ENCODE measurements at regions not wholly inside any gene's neighbourhood (a gene's known extent, or its start where the extent isn't known, plus 50 kb on each side); places are given as distances from the start of the nearest gene placed in this dataset.

DNA sequence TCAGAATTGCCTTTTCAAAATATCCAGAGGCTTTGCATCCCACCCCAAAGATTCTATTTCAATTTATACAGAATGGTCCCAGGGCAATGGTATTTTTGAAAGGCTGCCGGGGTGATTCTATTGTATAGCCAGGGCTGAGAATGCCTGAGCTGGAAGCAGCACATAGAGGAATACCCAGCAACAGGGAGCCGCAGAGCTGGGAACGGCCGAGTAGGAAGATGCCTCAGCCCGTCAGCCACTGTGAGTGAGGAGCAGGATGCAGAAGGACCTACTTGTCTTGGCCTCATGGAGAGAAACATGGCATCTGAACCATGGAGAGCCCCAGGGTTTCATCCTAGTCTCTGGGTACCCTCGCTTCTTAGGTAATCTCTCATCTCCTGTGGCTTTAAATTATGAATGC, 170.8 kb upstream of the FHL2 start:
- Histone ChIP-seq H3K27ac (ENCODE audit: low read depth, low read length) (no peak overlapping the region), H3K27me3 (ENCODE audit: control insufficient read depth, insufficient read depth, low read length) (no peaks in the 10 kb centered on the region), H3K4me3 (ENCODE audit: low read depth, low read length) (no peak overlapping the region), H3K9me3 (ENCODE audit: control insufficient read depth, insufficient read depth, low read length) (no peaks in the 10 kb centered on the region), H3K36me3 (ENCODE audit: control insufficient read depth, insufficient read depth, low read length) (no peaks in the 10 kb centered on the region), H3K4me1 (ENCODE audit: control insufficient read depth, insufficient read depth, low read length) (peaks cover 3% of the 10 kb centered on the region)
- DNase-seq (ENCODE audit: low read depth in 4 of 6, low spot score in 6 of 6) = no peak
- WGBS (ENCODE audit: insufficient coverage) = 59% methylated on average over 6 of the region's 6 CpGs

DNA sequence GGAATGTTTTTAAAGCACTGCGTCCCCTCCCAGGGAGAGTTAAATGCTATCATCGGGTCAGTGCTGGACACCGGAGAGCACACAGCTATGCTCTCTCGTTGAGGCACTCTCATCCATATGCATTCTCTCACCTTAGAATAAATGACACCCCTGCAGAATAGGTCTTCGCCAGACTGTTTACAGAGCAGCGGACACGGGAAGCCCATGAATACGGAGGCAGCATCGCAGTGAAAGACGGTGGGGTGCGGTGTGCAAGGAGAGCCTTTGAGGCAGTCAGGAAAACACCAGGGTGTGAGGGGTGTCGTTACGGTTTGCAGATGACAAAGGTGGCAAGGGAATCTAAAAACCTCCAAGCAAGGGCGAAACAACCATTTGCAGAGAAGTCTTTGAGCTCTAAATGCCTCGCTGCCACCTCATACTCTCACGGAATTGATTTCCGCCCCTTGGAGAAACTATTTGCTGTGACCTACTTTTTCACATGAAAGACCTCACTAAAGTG, 169.2 kb upstream of the FHL2 start:
- 16% methylated on average over 15 of the region's 17 CpGs for WGBS (ENCODE audit: insufficient coverage)

DNA sequence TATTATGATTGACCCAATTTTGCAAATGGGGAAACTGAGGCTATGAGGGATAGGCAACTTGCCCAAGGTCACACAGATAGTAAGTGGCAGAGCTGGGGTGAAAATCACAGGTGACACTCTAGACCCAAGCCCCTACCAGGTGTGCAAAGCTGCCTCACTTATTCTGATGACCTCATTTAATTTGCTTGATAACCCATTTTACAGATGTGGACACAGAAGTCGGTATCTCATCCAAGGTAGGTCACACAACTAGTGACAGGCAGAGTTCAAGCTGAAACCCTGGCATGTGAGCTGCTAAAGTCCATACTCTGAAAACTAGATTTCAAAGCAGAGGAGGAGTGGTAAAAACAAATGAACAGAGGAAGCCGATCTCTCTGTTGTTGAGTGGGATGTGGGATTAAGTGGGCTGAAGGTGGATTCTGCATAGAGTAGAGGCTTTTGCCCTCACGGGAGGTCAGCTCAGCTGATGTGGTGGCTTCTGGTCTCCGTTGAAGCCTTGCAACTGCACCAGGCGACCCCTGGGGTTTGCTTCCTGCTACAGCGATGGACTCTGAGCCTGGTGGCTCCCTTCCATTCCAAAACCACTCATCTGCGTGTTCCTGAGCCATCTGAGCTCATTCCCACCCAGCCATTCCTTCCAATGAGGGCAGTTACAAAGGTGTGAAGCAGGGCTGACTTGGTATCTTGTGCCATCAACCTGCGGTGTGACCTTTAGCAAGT, 164.3 kb upstream of the FHL2 start:
- Histone ChIP-seq H3K36me3 (ENCODE audit: control insufficient read depth, insufficient read depth, low read length) (no peaks in the 10 kb centered on the region), H3K9me3 (ENCODE audit: control insufficient read depth, insufficient read depth, low read length) (no peaks in the 10 kb centered on the region), H3K4me3 (ENCODE audit: low read depth, low read length) (no peak overlapping the region), H3K27me3 (ENCODE audit: control insufficient read depth, insufficient read depth, low read length) (no peaks in the 10 kb centered on the region), H3K27ac (ENCODE audit: low read depth, low read length) (no peak overlapping the region), H3K4me1 (ENCODE audit: control insufficient read depth, insufficient read depth, low read length) (peaks cover 3% of the 10 kb centered on the region)
- 86% methylated on average over 3 of the region's 8 CpGs for WGBS (ENCODE audit: insufficient coverage)
- no peak for DNase-seq (ENCODE audit: low read depth in 4 of 6, low spot score in 6 of 6)

More for the DNA sequence above, 169.2 kb upstream of the FHL2 start:
- Histone ChIP-seq H3K4me3 (ENCODE audit: low read depth, low read length) (no peak overlapping the region), H3K36me3 (ENCODE audit: control insufficient read depth, insufficient read depth, low read length) (no peaks in the 10 kb centered on the region), H3K27ac (ENCODE audit: low read depth, low read length) (no peak overlapping the region), H3K9me3 (ENCODE audit: control insufficient read depth, insufficient read depth, low read length) (no peaks in the 10 kb centered on the region), H3K27me3 (ENCODE audit: control insufficient read depth, insufficient read depth, low read length) (no peaks in the 10 kb centered on the region), H3K4me1 (ENCODE audit: control insufficient read depth, insufficient read depth, low read length) (peaks cover 3% of the 10 kb centered on the region)
- peak in 1 of 6 donors; percentile 64 for DNase-seq (ENCODE audit: low read depth in 4 of 6, low spot score in 6 of 6)

DNA sequence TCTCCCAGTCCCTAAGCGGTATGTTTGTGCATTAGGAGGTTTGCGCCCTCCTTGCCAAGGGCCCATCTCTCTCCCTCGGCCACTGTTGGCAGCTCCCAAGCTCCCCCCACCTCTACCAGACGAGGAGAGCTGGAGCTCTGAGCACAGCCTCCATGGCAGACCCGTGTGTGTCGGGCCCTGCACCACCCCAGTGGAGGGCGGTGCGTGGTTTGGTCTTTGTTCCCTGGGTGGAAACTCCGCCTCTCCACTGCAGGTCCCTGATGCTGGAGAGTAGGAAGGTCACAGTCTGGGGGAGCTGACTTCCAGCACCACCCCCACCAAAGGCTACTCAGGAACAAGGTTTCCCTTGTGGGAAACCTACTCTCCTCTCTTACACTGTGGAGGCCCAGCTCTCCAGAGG, 162.6 kb upstream of the FHL2 start:
- 60% methylated on average over 1 of the region's 9 CpGs for WGBS (ENCODE audit: insufficient coverage)
- Histone ChIP-seq H3K4me1 (ENCODE audit: control insufficient read depth, insufficient read depth, low read length) (no peaks in the 10 kb centered on the region), H3K27me3 (ENCODE audit: control insufficient read depth, insufficient read depth, low read length) (no peaks in the 10 kb centered on the region), H3K36me3 (ENCODE audit: control insufficient read depth, insufficient read depth, low read length) (no peaks in the 10 kb centered on the region), H3K4me3 (ENCODE audit: low read depth, low read length) (no peak overlapping the region), H3K27ac (ENCODE audit: low read depth, low read length) (no peak overlapping the region), H3K9me3 (ENCODE audit: control insufficient read depth, insufficient read depth, low read length) (no peaks in the 10 kb centered on the region)
- DNase-seq (ENCODE audit: low read depth in 4 of 6, low spot score in 6 of 6) = no peak

DNA sequence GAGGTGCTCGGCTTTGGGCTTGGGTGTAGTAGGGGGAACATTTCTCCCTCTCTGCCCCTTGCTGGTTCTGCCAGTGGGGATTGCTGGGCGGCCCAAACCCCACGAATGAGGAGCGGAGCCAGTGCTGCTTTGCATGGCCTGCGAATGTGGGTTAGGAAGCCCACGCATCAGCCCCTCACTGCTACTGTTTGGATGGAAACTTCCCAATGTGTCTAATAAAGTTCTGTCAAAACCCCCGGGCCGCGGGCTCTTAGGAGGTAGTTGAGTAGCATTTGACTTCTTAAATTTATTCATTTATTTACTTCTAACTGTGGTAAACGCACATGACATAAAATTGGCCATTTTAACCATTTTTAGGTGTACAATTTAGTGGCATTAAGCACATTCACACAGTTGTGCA, 161.3 kb upstream of the FHL2 start:
- DNase-seq (ENCODE audit: low read depth in 4 of 6, low spot score in 6 of 6) = no peak

DNA sequence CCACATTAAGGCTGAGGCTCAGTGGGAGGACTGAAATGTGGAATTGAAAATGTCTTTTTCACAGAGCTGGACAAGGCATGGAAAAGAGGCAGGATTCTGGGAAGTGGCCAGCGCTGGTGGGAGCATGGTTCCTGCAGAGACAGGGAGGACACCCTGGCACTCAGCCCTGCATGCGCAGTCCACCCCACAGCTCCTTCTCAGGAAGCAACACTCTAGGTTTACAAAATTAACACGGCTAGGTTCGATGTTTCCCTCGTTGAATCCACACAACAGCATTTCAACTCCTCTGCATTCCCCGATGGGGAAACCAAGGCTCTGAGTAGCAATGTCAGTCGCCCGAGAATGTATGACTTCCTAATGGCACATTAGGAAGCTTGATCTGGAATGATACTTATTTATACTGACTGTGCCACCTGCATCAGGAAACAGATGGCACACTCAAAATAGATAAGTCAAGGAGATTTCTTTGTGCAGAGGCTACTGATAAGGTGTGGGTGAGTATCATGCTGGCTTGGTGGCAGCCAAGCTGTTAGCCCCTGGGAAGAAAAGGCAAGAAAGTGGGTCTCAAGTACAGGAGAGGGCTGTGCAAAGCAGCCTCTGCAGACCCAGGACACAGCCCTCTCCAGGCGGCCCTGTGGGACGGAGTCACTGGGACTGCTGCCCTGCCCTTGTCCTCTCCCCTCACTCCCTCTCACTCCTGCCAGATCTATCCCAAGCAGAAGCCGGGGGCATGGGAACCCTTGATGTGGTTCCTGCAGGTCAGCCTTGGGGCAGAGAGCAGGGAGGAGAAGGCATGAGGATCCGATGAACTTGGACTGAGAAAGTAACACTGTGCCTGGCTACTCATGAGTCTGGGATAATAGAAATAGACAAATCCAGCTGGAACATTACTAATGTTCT, 158.4 kb upstream of the FHL2 start:
- Histone ChIP-seq H3K27me3 (ENCODE audit: control insufficient read depth, insufficient read depth, low read length) (peaks cover 3% of the 10 kb centered on the region), H3K27ac (ENCODE audit: low read depth, low read length) (no peak overlapping the region), H3K4me3 (ENCODE audit: low read depth, low read length) (no peak overlapping the region), H3K36me3 (ENCODE audit: control insufficient read depth, insufficient read depth, low read length) (no peaks in the 10 kb centered on the region), H3K4me1 (ENCODE audit: control insufficient read depth, insufficient read depth, low read length) (no peaks in the 10 kb centered on the region), H3K9me3 (ENCODE audit: control insufficient read depth, insufficient read depth, low read length) (no peaks in the 10 kb centered on the region)
- peak in 1 of 6 donors; percentile 47 for DNase-seq (ENCODE audit: low read depth in 4 of 6, low spot score in 6 of 6)
- 89% methylated on average over 5 of the region's 12 CpGs for WGBS (ENCODE audit: insufficient coverage)

More for the DNA sequence above, 161.3 kb upstream of the FHL2 start:
- no peaks in the 10 kb centered on the region for H3K4me1 ChIP-seq (ENCODE audit: control insufficient read depth, insufficient read depth, low read length)
- 83% methylated on average over 1 of the region's 10 CpGs for WGBS (ENCODE audit: insufficient coverage)
- no peaks in the 10 kb centered on the region for H3K27me3 ChIP-seq (ENCODE audit: control insufficient read depth, insufficient read depth, low read length)
- no peak overlapping the region for H3K4me3 ChIP-seq (ENCODE audit: low read depth, low read length)
- H3K27ac ChIP-seq (ENCODE audit: low read depth, low read length) = no peak overlapping the region
- no peaks in the 10 kb centered on the region for H3K36me3 ChIP-seq (ENCODE audit: control insufficient read depth, insufficient read depth, low read length)
- H3K9me3 ChIP-seq (ENCODE audit: control insufficient read depth, insufficient read depth, low read length) = no peaks in the 10 kb centered on the region

DNA sequence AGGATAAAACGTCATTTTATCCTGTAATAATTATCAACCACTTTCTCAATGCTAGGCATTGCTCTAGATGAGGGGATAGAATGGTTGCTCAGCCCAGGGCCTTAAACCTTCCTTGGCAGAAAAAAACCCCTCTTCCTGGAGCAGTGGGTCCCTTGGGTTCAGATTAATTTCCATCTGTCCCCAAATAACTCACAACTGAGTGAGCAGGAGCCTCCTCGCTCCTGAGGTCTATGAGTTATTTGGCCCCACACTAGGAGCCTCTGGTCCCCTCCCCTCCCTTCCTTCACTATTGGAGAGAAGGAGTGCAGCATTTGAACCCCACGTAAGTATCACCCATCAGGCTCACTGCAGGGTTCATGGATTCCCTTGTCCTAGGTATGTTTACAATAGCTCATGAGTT, 157.5 kb upstream of the FHL2 start:
- Histone ChIP-seq H3K27ac (ENCODE audit: low read depth, low read length) (no peak overlapping the region), H3K27me3 (ENCODE audit: control insufficient read depth, insufficient read depth, low read length) (peaks cover 3% of the 10 kb centered on the region), H3K4me1 (ENCODE audit: control insufficient read depth, insufficient read depth, low read length) (no peaks in the 10 kb centered on the region), H3K9me3 (ENCODE audit: control insufficient read depth, insufficient read depth, low read length) (no peaks in the 10 kb centered on the region), H3K4me3 (ENCODE audit: low read depth, low read length) (no peak overlapping the region), H3K36me3 (ENCODE audit: control insufficient read depth, insufficient read depth, low read length) (no peaks in the 10 kb centered on the region)
- 100% methylated on average over 1 of the region's 3 CpGs for WGBS (ENCODE audit: insufficient coverage)
- no peak for DNase-seq (ENCODE audit: low read depth in 4 of 6, low spot score in 6 of 6)

DNA sequence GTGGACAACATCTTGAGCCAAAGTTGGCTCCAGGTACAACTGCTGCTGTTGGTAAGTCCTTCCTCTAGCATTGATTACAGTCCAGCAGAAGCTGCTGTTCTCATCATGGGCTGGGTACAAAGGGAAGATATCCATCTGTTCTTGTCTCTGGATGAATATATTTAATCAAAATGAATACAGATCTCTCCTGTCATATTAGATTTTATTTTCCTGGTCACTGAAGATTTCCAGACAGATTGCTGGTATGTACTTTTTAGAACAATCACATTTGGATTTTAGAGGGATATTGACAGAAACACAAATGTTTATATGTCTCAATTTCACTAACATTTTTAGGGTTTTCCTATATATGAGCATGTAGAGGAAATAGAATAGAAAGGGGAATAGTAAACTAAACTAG, 155.4 kb upstream of the FHL2 start:
- Histone ChIP-seq H3K27me3 (ENCODE audit: control insufficient read depth, insufficient read depth, low read length) (peaks cover 3% of the 10 kb centered on the region), H3K4me1 (ENCODE audit: control insufficient read depth, insufficient read depth, low read length) (no peaks in the 10 kb centered on the region), H3K27ac (ENCODE audit: low read depth, low read length) (no peak overlapping the region), H3K36me3 (ENCODE audit: control insufficient read depth, insufficient read depth, low read length) (no peaks in the 10 kb centered on the region), H3K9me3 (ENCODE audit: control insufficient read depth, insufficient read depth, low read length) (no peaks in the 10 kb centered on the region), H3K4me3 (ENCODE audit: low read depth, low read length) (no peak overlapping the region)
- DNase-seq (ENCODE audit: low read depth in 4 of 6, low spot score in 6 of 6) = no peak

DNA sequence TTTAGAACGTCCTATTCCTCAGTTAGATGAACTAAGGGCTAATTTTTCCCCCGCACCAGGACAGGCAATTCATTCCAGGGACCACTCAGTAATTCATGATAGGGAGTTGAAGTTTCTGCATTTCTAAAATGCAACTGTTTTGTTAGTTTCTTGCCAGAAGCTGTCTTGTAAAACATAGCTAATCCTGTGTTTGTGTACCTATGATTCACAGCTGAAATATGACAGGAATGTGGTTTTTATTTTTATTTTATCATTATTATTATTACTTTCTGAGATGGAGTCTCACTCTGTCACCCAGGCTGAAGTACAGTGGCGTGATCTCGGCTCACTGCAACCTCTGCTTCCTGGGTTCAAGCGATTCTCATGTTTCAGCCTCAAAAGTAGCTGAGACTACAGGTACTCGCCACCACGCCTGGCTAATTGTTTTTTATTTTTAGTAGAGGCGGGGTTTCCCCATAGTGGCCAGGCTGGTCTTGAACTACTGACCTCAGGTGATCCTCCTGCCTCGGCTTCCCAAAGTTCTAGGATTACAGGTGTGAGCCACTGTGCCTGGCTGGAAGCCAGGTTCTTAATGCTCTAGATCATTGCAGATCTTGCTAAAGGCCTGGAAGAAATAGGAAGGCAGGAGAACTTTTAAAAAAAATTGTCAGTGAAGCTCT, 154.8 kb upstream of the FHL2 start:
- no peak for DNase-seq (ENCODE audit: low read depth in 4 of 6, low spot score in 6 of 6)
- 85% methylated on average over 7 of the region's 9 CpGs for WGBS (ENCODE audit: insufficient coverage)
- H3K4me3 ChIP-seq (ENCODE audit: low read depth, low read length) = no peak overlapping the region
- no peak overlapping the region for H3K27ac ChIP-seq (ENCODE audit: low read depth, low read length)
- H3K27me3 ChIP-seq (ENCODE audit: control insufficient read depth, insufficient read depth, low read length) = peaks cover 3% of the 10 kb centered on the region
- H3K9me3 ChIP-seq (ENCODE audit: control insufficient read depth, insufficient read depth, low read length) = no peaks in the 10 kb centered on the region
- H3K4me1 ChIP-seq (ENCODE audit: control insufficient read depth, insufficient read depth, low read length) = no peaks in the 10 kb centered on the region
- no peaks in the 10 kb centered on the region for H3K36me3 ChIP-seq (ENCODE audit: control insufficient read depth, insufficient read depth, low read length)

Measured in spinal cord (tissue), 9 donors.